ENCODE measurements at regions not wholly inside any gene's neighbourhood (a gene's known extent, or its start where the extent isn't known, plus 50 kb on each side); places are given as distances from the start of the nearest gene placed in this dataset.

GRCh38 chr1:80282536-80282935 is 1276.0 kb upstream of the ADGRL4 start:
- Mint-ChIP-seq H3K36me3 (no peaks in the 10 kb centered on the region), H3K27me3 (ENCODE audit: low read depth in 3 of 3) (no peaks in the 10 kb centered on the region), H3K4me1 (no peaks in the 10 kb centered on the region), H3K4me3 (no peak overlapping the region), H3K27ac (no peak overlapping the region), H3K9me3 (peaks cover 0 to 8% (median 2%) of the 10 kb centered on the region in 7 donors)
- H3K4me2 ChIP-seq (replicated peaks; ENCODE audit: extremely low read depth, low read length, poor library complexity, severe bottlenecking), result no peak overlapping the region
- 75% methylated on average over 3 of the region's 4 CpGs for WGBS (ENCODE audit: insufficient coverage)
- H3K27me3 ChIP-seq (ENCODE audit: control insufficient read depth in 2 of 2, insufficient read depth in 2 of 2, low read length in 2 of 2), result no peaks in the 10 kb centered on the region
- no peaks in the 10 kb centered on the region for H3K36me3 ChIP-seq (replicated peaks in 1 of 2; ENCODE audit: control insufficient read depth in 1 of 2, insufficient read depth in 2 of 2, low read length in 2 of 2)
- H3K9me3 ChIP-seq (replicated peaks in 1 of 2; ENCODE audit: control insufficient read depth in 1 of 2, insufficient read depth in 1 of 2, low read length in 2 of 2), result peaks cover 8 to 9% of the 10 kb centered on the region in 2 donors
- H3K27ac ChIP-seq (ENCODE audit: low read depth in 1 of 2, low read length in 2 of 2), result no peak overlapping the region
- H3K4me1 ChIP-seq (ENCODE audit: control insufficient read depth in 1 of 2, insufficient read depth in 2 of 2, low read length in 2 of 2), result no peaks in the 10 kb centered on the region
- TF ChIP-seq CTCF (IDR thresholded peaks at IDR 0.05), result no peak
- no peaks in the 10 kb centered on the region for H3K79me2 ChIP-seq (ENCODE audit: insufficient read depth, low read length)
- no peak for DNase-seq
- H3K4me3 ChIP-seq (replicated peaks in 1 of 3; ENCODE audit: low read depth in 2 of 3, low read length in 3 of 3), result no peak overlapping the region
- H4K20me1 ChIP-seq (ENCODE audit: insufficient read depth, low read length), result no peaks in the 10 kb centered on the region
- intact Hi-C loops (cut with micrococcal nuclease), result no loop called here
- H2AFZ ChIP-seq (ENCODE audit: insufficient read depth, low read depth, low read length, poor library complexity, severe bottlenecking), result no peak overlapping the region
- H3K9ac ChIP-seq (ENCODE audit: insufficient read depth, low read length, poor library complexity, severe bottlenecking), result no peak overlapping the region

DNA sequence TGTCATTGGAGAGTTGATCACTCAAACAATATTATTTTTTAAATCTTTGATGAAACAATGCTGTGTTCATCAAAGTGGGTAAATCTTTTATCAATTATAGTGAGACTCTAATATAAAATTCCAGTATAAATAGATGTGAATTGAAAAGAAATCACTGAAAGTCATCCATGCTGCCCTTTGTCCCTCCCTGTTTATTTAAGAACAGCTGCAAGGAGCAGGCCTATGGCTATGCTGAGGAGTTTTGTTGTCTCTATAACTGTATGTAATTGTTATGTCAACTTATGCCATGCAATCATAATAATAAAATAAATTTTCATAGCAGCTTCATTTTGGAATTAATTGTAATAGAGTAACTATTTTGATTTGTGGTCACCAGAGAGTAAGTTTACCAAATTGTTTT is 1272.4 kb upstream of the ADGRL4 start:
- H3K4me3 ChIP-seq (replicated peaks in 1 of 3; ENCODE audit: low read depth in 2 of 3, low read length in 3 of 3), result no peak overlapping the region

More for the DNA sequence above, 1272.4 kb upstream of the ADGRL4 start:
- intact Hi-C loops (cut with micrococcal nuclease), result no loop called here
- Mint-ChIP-seq H3K4me1 (no peaks in the 10 kb centered on the region), H3K27ac (no peak overlapping the region), H3K27me3 (ENCODE audit: low read depth in 3 of 3) (no peaks in the 10 kb centered on the region), H3K36me3 (no peaks in the 10 kb centered on the region), H3K9me3 (peaks cover 0 to 14% (median 9%) of the 10 kb centered on the region in 7 donors), H3K4me3 (no peak overlapping the region)
- no peak overlapping the region for H2AFZ ChIP-seq (ENCODE audit: insufficient read depth, low read depth, low read length, poor library complexity, severe bottlenecking)
- no peak overlapping the region for H3K9ac ChIP-seq (ENCODE audit: insufficient read depth, low read length, poor library complexity, severe bottlenecking)
- H3K4me1 ChIP-seq (ENCODE audit: control insufficient read depth in 1 of 2, insufficient read depth in 2 of 2, low read length in 2 of 2), result no peaks in the 10 kb centered on the region
- no peak for TF ChIP-seq CTCF (IDR thresholded peaks at IDR 0.05)
- DNase-seq, result no peak
- H3K27ac ChIP-seq (ENCODE audit: low read depth in 1 of 2, low read length in 2 of 2), result no peak overlapping the region
- no peaks in the 10 kb centered on the region for H4K20me1 ChIP-seq (ENCODE audit: insufficient read depth, low read length)
- H3K27me3 ChIP-seq (ENCODE audit: control insufficient read depth in 2 of 2, insufficient read depth in 2 of 2, low read length in 2 of 2), result no peaks in the 10 kb centered on the region
- H3K79me2 ChIP-seq (ENCODE audit: insufficient read depth, low read length), result no peaks in the 10 kb centered on the region
- H3K9me3 ChIP-seq (replicated peaks in 1 of 2; ENCODE audit: control insufficient read depth in 1 of 2, insufficient read depth in 1 of 2, low read length in 2 of 2), result peaks cover 15 to 18% of the 10 kb centered on the region in 2 donors
- H3K36me3 ChIP-seq (replicated peaks in 1 of 2; ENCODE audit: control insufficient read depth in 1 of 2, insufficient read depth in 2 of 2, low read length in 2 of 2), result no peaks in the 10 kb centered on the region
- no peak overlapping the region for H3K4me2 ChIP-seq (replicated peaks; ENCODE audit: extremely low read depth, low read length, poor library complexity, severe bottlenecking)
